HCT116 (cell line): ENCODE measurements at regions not wholly inside any gene's neighbourhood (a gene's known extent, or its start where the extent isn't known, plus 50 kb on each side); places are given as distances from the start of the nearest gene placed in this dataset.

Source experiments
- ATAC-seq: fragments of 200-7000 bp; cut with Tn5 transposase; 2 replicates; pipeline ENCODE4 v1.9.1; 2020; ENCODE audit warnings: mild to moderate bottlenecking, moderate library complexity
- BruUV-seq: library from RNA; stranded (reverse); fragments of 400-500 nt; replicated peaks from 2 replicates; lab custom pipeline; 2021; lab: Mats Ljungman, UMichigan
- CTCF ChIA-PET: fragments of 300-600 bp; sonication (Branson Sonifier 250); formaldehyde crosslinking; loops from one replicate; lab custom pipeline; 2021; ENCODE audit warnings: antibody characterized with exemption; lab: Charles Lee
- POLR2A ChIA-PET: fragments of 300-600, 350-600 bp; sonication (Branson Sonifier 250); formaldehyde crosslinking; loops from one replicate; lab custom pipeline; 2021; ENCODE audit warnings: antibody characterized with exemption; lab: Charles Lee
- RAD21 ChIA-PET, 2 experiments: fragments of 300-600 bp; sonication (Branson Sonifier 250); formaldehyde crosslinking; loops; one replicate each; lab custom pipeline; 2023; ENCODE audit warnings: low total read pairs in 2 of 2; ENCODE audit not compliant: uncharacterized antibody in 2 of 2, unreplicated experiment in 2 of 2, low non-redundant PET in 1 of 2; lab: Charles Lee
- DNase-seq: peaks from one replicate; pipeline ENCODE4 v3.0.0-alpha.2; 2010; ENCODE audit warnings: low read depth, low spot score
- H2AFZ ChIP-seq: fragments of 200-600 bp; shearing (Covaris generic), sonication (generic); 2 replicates; pipeline ENCODE4 v1.6.1; 2017; ENCODE audit warnings: low read depth, mixed run types, mixed read lengths, antibody characterized with exemption, low read length; ENCODE audit not compliant: poor library complexity, severe bottlenecking
- H3K27ac ChIP-seq: 2 replicates; pipeline ENCODE4 v1.5.1; 2012; ENCODE audit warnings: low read depth, low read length
- H3K27me3 ChIP-seq: fragments of 200-600 bp; sonication (generic); 2 replicates; pipeline ENCODE4 v1.6.1; 2016; ENCODE audit warnings: mixed run types, low read length, mixed read lengths; ENCODE audit not compliant: insufficient read depth
- H3K36me3 ChIP-seq, 2 experiments: fragments of 200-500 bp in 1 of 2; fragments of 200-600 bp in 1 of 2; sonication (Bioruptor generic) in 1 of 2; sonication (generic) in 1 of 2; 2 replicates each; pipeline versions ENCODE4 v1.5.1 to v1.6.1; 2014 to 2016; ENCODE audit warnings: low read length in 2 of 2, inconsistent platforms in 1 of 2, mixed read lengths in 1 of 2, mixed run types in 1 of 2; ENCODE audit not compliant: insufficient read depth in 2 of 2, control insufficient read depth in 1 of 2
- H3K4me1 ChIP-seq, 2 experiments: fragments of 200-600 bp in 1 of 2; sonication (generic) in 1 of 2; 2 replicates each; pipeline versions ENCODE4 v1.5.1 to v1.6.1; 2012 to 2017; ENCODE audit warnings: low read length in 2 of 2, inconsistent platforms in 1 of 2, mild to moderate bottlenecking in 1 of 2, mixed read lengths in 1 of 2, mixed run types in 1 of 2, moderate library complexity in 1 of 2; ENCODE audit not compliant: insufficient read depth in 2 of 2, control insufficient read depth in 1 of 2
- H3K4me2 ChIP-seq: fragments of 200-600 bp; sonication (generic); 2 replicates; pipeline ENCODE4 v1.6.1; 2017; ENCODE audit warnings: mixed run types, low read length, mixed read lengths
- H3K4me3 ChIP-seq, 2 experiments: fragments of 200-600 bp in 1 of 2; sonication (generic) in 1 of 2; replicated peaks in 1 of 2; 2 replicates each; pipeline ENCODE4 v1.5.1; 2011 to 2016; ENCODE audit warnings: low read length in 2 of 2, control low read depth in 1 of 2, low read depth in 1 of 2, mild to moderate bottlenecking in 1 of 2, mixed read lengths in 1 of 2, mixed run types in 1 of 2
- H3K79me2 ChIP-seq: fragments of 200-600 bp; sonication (generic); 2 replicates; pipeline ENCODE4 v1.6.1; 2017; ENCODE audit warnings: mild to moderate bottlenecking, mixed run types, low read length, moderate library complexity, mixed read lengths; ENCODE audit not compliant: insufficient read depth
- H3K9ac ChIP-seq: fragments of 200-600 bp; sonication (generic); 2 replicates; pipeline ENCODE4 v1.6.1; 2016; ENCODE audit warnings: low read length, mixed read lengths
- H3K9me2 ChIP-seq: fragments of 200-600 bp; sonication (generic), shearing (Covaris generic); 2 replicates; pipeline ENCODE4 v1.6.1; 2017; ENCODE audit warnings: mixed run types, mild to moderate bottlenecking, moderate library complexity; ENCODE audit not compliant: insufficient read depth
- H3K9me3 ChIP-seq, 2 experiments: fragments of 200-500 bp in 1 of 2; fragments of 200-600 bp in 1 of 2; sonication (Bioruptor generic) in 1 of 2; sonication (generic) in 1 of 2; 2 replicates each; pipeline ENCODE4 v1.6.1; 2014 to 2017; ENCODE audit warnings: low read length in 2 of 2, mixed read lengths in 2 of 2, inconsistent platforms in 1 of 2, low read depth in 1 of 2, mild to moderate bottlenecking in 1 of 2, mixed run types in 1 of 2, moderate library complexity in 1 of 2; ENCODE audit not compliant: control insufficient read depth in 1 of 2, insufficient read depth in 1 of 2
- H4K20me1 ChIP-seq: fragments of 200-600 bp; sonication (generic), shearing (Covaris generic); 2 replicates; pipeline ENCODE4 v1.6.1; 2017; ENCODE audit warnings: mixed run types, mild to moderate bottlenecking, moderate library complexity; ENCODE audit not compliant: insufficient read depth
- ATF3 ChIP-seq: IDR thresholded peaks from 2 replicates; pipeline ENCODE4 v1.6.1; 2012
- CTCF ChIP-seq, 3 experiments: fragments of 200-600 bp in 1 of 3; sonication (generic) in 1 of 3; IDR thresholded peaks in 2 of 3; conservative IDR thresholded peaks in 1 of 3; 2 replicates each; pipeline ENCODE4 v1.5.1; 2012 to 2017; ENCODE audit warnings: low read depth in 2 of 3, low read length in 2 of 3, antibody characterized with exemption in 1 of 3, borderline replicate concordance in 1 of 3, control low read depth in 1 of 3, mild to moderate bottlenecking in 1 of 3, mixed read lengths in 1 of 3, mixed run types in 1 of 3, moderate library complexity in 1 of 3; ENCODE audit not compliant: insufficient read depth in 1 of 3
- ELF1 ChIP-seq: IDR thresholded peaks from 2 replicates; pipeline ENCODE4 v1.6.1; 2012; ENCODE audit warnings: low read depth, borderline replicate concordance
- EZH2 ChIP-seq: fragments of 200-600 bp; sonication (generic); IDR thresholded peaks from 2 replicates; pipeline ENCODE4 v1.6.1; 2017; ENCODE audit warnings: antibody characterized with exemption, mixed run types
- EZH2phosphoT487 ChIP-seq: fragments of 200-600 bp; IDR thresholded peaks from 2 replicates; pipeline ENCODE4 v1.6.1; 2018; ENCODE audit warnings: antibody characterized with exemption, borderline replicate concordance
- JUND ChIP-seq: IDR thresholded peaks from 2 replicates; pipeline ENCODE4 v1.6.1; 2012
- POLR2A ChIP-seq: IDR thresholded peaks from 2 replicates; pipeline ENCODE4 v1.7.0; 2011; ENCODE audit warnings: borderline replicate concordance; ENCODE audit not compliant: insufficient read depth, insufficient read length; ENCODE audit errors: extremely low read depth
- ZFX ChIP-seq: fragments of 450-650 bp; IDR thresholded peaks from 2 replicates; pipeline ENCODE4 v1.6.1; 2017
- intact Hi-C: fragments of 100-400 bp; cut with micrococcal nuclease; formaldehyde crosslinking; loops from 2 replicates; pipeline ENCODE4 v1.10.0; 2022
- TF ChIP-seq, protein P1 (sequence below): IDR thresholded peaks from 2 replicates; pipeline ENCODE4 v1.6.1; 2012; ENCODE audit warnings: low read depth
- TF ChIP-seq, protein P2 (sequence below): IDR thresholded peaks from 2 replicates; pipeline ENCODE4 v1.6.1; 2011; ENCODE audit warnings: mild to moderate bottlenecking, low read length, moderate library complexity; ENCODE audit not compliant: insufficient replicate concordance; ENCODE audit errors: extremely low read depth

GRCh38 chr4:123843137-123843536 lies 446.5 kb downstream of the SPRY1 start:
- H2AFZ ChIP-seq, result no peak overlapping the region
- intact Hi-C loops, result no loop called here
- no peaks in the 10 kb centered on the region for H3K79me2 ChIP-seq
- no peaks in the 10 kb centered on the region for H3K36me3 ChIP-seq
- POLR2A ChIA-PET, result no interaction called here
- no peak overlapping the region for H3K4me2 ChIP-seq
- no peak overlapping the region for H3K27ac ChIP-seq
- no peak overlapping the region for H3K4me3 ChIP-seq
- H3K9me3 ChIP-seq, result no peaks in the 10 kb centered on the region
- BruUV-seq, result no TSS peak
- H3K9me2 ChIP-seq, result 0 out of 2 replicates have a peak, but pooled peaks cover 3% of the 10 kb centered on the region
- ATAC-seq (no peak), DNase-seq (no peak)
- H3K9ac ChIP-seq, result no peak overlapping the region
- RAD21 ChIA-PET, result no interaction called here
- no peaks in the 10 kb centered on the region for H3K27me3 ChIP-seq
- H4K20me1 ChIP-seq, result no peaks in the 10 kb centered on the region
- CTCF ChIA-PET, result no interaction called here
- TF ChIP-seq EZH2 (no peak), ATF3 (no peak), ELF1 (no peak), ZFX (no peak), POLR2A (no peak), CTCF (IDR thresholded peaks at IDR 0.05 in 2 of 3, conservative IDR thresholded peaks at IDR 0.05 in 1 of 3; ENCODE audit: borderline replicate concordance in 1 of 3, insufficient read depth in 1 of 3, low read depth in 2 of 3, low read length in 2 of 3) (no peak), EZH2phosphoT487 (no peak), JUND (no peak)
- TF ChIP-seq, protein P1, sequence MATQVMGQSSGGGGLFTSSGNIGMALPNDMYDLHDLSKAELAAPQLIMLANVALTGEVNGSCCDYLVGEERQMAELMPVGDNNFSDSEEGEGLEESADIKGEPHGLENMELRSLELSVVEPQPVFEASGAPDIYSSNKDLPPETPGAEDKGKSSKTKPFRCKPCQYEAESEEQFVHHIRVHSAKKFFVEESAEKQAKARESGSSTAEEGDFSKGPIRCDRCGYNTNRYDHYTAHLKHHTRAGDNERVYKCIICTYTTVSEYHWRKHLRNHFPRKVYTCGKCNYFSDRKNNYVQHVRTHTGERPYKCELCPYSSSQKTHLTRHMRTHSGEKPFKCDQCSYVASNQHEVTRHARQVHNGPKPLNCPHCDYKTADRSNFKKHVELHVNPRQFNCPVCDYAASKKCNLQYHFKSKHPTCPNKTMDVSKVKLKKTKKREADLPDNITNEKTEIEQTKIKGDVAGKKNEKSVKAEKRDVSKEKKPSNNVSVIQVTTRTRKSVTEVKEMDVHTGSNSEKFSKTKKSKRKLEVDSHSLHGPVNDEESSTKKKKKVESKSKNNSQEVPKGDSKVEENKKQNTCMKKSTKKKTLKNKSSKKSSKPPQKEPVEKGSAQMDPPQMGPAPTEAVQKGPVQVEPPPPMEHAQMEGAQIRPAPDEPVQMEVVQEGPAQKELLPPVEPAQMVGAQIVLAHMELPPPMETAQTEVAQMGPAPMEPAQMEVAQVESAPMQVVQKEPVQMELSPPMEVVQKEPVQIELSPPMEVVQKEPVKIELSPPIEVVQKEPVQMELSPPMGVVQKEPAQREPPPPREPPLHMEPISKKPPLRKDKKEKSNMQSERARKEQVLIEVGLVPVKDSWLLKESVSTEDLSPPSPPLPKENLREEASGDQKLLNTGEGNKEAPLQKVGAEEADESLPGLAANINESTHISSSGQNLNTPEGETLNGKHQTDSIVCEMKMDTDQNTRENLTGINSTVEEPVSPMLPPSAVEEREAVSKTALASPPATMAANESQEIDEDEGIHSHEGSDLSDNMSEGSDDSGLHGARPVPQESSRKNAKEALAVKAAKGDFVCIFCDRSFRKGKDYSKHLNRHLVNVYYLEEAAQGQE, result no peak
- TF ChIP-seq, protein P2, sequence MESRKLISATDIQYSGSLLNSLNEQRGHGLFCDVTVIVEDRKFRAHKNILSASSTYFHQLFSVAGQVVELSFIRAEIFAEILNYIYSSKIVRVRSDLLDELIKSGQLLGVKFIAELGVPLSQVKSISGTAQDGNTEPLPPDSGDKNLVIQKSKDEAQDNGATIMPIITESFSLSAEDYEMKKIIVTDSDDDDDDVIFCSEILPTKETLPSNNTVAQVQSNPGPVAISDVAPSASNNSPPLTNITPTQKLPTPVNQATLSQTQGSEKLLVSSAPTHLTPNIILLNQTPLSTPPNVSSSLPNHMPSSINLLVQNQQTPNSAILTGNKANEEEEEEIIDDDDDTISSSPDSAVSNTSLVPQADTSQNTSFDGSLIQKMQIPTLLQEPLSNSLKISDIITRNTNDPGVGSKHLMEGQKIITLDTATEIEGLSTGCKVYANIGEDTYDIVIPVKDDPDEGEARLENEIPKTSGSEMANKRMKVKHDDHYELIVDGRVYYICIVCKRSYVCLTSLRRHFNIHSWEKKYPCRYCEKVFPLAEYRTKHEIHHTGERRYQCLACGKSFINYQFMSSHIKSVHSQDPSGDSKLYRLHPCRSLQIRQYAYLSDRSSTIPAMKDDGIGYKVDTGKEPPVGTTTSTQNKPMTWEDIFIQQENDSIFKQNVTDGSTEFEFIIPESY, result no peak
- H3K4me1 ChIP-seq, result no peaks in the 10 kb centered on the region
